ENCODE measurements at regions not wholly inside any gene's neighbourhood (a gene's known extent, or its start where the extent isn't known, plus 50 kb on each side); places are given as distances from the start of the nearest gene placed in this dataset.

DNA sequence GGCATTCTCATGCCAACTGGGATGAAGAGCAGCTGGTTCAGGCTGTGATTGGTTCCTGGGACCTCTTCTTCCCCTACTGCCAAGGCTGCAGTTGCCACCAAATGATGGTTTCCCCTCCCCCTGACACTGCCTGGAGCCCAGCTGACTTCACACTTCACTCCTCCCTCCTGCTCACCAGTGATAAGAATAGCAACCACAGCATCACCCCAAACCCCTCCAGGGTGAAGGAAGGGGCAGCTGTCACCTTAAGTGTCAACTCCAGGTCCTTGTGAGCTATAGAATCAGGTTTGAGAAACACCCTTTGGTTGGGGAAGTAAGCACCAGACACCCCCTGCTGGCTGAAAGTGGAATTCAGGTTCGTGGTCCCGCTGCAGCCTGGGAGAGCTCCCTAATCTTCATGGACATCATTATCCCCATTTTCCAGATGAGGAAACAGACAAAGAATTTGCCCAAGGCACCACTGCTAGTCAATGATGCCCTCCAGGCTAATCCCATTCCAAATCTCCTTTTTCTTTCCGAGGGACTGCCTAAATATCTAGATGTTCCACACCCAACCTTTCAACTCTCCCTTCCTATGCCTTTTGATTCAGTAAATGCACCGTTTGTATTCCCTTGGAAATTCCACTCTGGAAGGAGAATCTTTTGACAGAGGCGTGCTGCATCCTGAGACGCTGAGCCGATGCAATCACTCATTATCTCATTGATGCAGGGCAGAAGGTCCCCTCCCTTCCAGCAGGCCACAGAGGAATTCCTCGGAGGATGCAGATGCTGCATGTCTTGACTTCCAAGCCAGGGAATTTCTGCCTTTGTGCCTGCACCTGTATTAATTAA, 50.6 kb upstream of the UQCRFS1 start:
- peak; percentile 56 for DNase-seq

DNA sequence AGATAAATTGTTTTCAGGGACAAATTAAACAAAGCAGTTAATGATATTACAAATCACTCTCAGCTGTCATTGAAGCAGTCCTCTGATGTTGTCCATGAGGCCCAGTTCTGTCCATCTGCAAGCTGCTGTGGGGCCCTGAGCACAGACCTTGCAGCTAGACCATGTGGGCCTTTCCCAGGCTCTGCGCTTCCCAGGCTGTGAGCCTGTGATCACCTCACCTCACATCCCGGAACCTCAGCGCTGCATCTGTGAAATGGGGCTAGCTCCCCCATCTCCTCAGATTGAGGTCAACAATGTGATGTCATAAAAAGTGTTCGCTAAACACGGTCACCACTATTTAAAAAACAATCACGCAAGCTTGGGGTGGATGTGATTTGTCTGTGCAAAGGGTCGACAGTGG, 51.9 kb upstream of the UQCRFS1 start:
- DNase-seq: no peak

DNA sequence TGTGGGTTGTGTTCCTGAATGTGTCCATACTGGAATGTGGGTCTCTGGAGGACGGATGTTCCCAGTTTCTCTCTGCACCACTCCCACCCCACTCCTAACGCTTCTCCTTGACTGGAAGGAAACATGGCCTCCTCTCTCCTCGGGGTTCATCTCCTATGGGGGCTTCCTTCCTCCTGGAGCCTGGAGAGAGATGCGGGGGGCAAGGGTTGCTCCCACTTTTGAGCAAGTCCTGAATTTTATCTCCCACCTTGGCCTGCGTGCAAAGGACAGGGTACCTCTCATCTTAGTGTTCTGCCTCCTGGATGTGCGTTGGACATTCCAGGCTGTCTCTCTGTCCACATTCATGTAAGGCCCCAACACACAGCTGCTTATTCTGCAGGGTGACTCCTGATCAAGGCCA, 52.5 kb upstream of the UQCRFS1 start:
- DNase-seq: no peak

DNA sequence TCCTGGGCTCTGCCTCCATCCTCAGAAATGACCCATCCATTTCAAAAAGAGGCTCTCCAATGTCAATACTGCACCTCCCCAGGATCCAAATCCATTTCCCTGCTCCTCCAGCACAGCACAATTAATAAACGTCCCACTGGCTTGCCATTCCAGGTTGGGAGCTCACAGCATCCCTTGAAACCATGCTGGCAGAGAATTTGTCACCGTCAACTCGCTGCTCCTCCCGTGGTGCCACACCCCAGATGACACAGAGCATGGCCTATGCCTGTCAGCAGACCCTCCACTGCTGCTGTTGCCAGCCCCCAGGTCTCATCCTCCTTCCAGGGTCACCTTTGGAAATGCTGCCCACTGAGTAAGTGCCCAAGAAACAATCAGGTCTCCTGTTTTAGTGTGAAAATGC, 53.0 kb upstream of the UQCRFS1 start:
- no peak for DNase-seq

DNA sequence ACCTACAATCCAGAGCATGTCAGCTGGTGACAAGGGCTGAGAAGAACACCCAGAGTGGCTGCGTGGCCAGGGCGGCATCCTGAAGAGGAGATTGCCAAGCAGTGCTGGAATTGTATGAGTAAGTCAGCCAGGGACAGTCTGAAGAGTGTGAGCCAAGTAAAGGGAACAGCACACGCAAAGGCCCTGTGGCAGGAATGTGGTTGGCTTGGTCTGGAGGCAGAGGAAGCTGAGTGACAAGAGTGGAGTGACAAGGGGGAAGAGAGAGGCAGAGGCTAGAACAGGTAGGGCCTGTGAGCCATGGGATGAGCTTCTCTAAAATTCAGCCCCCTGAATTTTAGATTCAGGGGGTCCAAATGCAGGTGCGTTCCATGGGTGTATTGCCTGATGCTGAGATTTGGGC, 53.7 kb upstream of the UQCRFS1 start:
- no peak for DNase-seq

DNA sequence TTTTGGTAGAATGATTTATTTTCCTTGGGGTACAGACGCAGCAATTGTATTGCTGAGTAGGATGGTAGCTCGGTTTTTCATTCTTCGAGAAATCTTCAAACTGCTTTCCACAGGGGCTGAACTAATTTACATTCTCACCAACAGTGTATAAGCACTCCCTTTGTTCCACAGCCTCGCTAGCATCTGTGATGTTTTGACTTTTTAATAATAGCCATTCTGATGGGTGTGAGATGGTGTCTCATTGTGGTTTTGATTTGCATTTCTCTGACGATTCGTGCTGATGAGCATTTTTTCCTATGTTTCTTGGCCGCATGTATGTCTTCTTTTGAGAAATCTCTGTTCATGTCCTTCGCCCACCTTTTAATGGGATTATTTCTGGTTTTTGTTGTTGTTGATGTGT, 54.8 kb upstream of the UQCRFS1 start:
- DNase-seq: no peak

DNA sequence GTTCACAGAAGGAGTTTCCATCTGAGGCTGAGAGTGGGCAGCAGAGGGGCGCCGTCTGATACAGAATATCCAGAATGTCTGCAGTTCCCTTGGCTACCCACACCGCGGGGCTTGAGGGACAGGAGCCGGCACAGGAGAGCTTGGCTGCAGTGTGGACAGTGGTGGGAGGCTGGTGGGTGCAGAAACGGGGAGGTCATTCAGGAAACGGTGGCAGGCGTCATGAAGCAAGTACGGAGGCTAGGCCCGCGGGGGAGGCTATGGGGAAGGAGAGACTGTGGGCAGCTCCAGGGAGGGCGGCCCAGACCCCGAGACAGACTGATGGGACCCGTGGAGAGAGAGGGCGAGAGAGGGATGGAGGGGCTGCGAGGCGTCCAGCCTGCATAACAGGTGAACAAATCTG, 55.2 kb upstream of the UQCRFS1 start:
- DNase-seq: no peak

DNA sequence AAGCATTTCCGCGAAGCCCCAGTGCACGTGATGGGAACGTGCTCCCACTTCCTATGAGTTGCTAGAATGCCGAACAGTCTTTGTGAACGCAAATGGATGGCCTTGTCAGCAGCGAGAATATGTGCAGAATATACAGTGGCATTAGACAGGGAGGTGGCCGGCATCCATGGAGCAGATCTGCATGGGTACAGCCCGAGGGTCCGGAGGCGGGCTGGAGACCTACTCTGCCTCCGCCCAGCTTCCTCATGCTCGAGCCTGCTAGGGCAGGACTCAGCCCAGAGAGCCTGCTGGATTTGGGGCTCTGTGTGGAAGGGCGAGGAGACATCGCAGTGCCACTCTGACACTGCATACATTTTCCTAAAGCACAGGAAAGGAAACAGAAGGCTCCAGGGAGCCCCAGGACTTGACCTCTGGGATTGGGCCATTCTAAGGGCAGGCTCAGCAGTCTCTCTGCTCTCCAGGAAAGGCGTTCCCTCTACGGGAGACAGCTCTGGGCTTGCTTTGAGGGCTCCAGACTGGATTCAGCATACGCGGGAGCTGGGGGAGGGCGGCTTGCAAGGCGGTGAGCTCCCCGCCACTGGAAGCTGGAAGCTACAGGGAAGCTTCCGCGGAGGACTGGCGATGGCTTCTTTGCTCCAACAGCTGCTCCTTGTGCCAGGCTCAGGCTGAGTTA, 55.9 kb upstream of the UQCRFS1 start:
- no peak for DNase-seq

DNA sequence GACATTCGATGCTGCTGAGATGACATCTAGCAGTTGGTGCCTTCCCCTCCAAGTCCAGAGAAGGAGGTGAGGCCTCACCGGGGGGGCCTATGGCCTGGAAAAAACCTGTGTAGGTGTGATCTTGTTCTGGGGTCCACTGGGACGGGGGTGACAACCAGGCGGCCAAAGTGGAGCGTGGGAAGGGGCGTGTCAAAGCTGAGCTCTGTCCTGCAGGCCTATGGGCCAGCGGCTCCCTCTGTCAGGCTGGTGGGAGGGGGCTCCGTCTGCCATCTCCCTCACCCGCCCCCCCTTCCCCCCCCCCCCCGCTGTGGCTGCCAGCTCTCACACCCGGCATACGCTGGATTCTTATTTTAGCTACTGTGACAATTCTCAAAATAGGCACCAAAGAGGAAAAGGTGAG, 56.7 kb upstream of the UQCRFS1 start:
- DNase-seq: no peak

DNA sequence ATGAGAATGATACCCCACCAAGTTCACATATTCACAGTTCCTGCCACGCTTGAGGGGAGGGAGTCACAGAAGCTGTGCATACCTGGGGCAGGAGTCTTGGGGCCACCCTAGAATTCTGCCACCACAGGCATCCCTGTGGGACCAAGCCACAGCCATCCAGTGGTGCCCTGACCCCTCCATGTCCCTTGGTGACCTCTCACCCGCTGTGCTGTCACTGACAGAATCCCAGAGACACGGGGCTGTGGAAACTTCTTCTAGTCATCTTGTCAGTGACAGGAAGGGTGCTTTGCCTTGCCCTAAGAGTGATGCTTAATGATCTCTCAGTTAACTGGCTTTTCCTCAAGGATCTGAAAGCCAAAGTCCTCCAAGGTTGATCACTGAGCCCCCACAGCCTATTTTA, 58.4 kb upstream of the UQCRFS1 start:
- DNase-seq: no peak

DNA sequence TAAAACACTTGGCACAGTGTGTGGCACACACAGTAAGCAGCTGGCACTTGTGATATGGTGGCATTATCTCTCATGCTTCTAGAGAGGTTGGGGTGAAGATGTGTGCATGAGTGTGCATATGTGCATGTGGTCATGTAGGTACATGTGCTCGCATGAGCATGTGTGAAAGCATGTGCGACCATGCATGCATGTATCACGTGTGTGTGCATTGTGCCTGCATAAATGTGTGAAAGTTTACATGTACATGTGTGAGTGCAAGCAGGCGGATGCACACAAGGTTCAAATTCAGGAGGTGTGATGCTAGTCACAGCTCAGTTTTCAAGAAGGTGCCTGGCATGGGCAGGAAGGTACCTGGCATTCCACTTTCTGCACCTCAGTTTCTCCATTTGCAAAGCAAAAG, 59.0 kb upstream of the UQCRFS1 start:
- no peak for DNase-seq

DNA sequence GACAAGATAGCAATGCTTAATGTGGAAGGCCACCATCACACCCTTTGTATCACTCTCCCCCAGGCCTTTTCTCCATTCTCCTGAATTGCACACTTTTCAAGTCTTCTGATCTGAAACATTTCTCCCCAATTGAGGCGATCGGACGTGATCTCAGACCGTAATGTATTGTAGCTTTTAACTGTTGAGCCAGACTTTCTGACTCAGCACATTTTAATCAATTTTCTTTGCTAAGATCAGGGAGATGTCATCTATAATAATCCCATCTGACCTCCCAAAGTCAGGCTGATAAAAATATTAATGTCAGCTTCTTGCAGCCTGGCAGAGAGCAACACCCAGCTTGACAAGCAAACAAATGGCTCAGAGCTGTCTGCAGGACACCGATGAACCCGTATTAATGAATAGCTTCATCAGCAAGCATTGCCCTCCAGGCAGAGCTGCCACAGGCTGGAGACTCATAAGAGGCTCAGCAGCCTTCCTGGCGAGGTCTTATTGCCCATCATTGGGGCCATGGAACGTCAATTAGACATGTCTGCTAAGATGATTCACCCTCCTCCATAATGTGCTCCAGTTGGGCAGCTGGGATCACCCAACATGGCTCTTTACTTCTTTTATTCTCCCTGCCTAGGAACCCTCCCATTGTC, 60.2 kb upstream of the UQCRFS1 start:
- no peak for DNase-seq

DNA sequence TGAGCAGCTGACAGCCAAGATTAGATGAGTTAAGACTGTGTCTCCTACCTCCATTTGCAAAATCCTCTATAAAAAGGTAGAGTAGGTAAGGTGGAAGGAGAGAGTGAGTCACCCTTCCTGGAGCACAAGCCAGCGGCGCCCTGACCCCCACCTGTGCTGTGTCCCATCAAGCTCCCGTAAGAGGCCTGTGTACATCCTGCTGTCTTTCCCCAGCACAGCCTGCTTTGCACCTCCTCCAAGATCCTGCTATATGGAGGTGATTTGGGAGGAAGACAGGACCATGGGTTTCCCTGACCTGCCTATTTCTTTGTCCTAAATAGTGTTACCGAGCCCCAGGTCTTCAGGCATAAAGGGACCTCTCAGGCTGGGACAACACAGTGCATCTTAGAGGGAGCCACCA, 62.3 kb upstream of the UQCRFS1 start:
- DNase-seq: no peak

DNA sequence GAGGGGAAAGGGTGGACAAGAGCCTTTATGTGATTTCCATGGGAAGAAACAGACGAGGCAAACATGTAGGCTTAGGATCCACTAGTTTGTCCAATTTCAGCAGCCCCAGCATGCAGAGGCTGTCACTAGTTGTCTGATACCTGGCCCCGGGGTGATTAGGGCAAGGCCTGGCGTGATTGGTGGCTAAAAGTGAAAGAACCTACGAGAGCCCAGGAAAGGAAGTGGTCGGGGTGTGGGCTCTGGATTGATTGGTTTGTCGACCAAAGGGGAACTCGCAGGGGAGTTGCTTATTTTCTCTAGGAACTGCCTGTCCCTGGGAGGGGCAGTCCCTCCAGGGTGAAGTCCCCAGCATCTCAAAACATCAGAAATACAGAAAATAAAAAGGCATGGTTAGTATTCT, 64.2 kb upstream of the UQCRFS1 start:
- no peak for DNase-seq

DNA sequence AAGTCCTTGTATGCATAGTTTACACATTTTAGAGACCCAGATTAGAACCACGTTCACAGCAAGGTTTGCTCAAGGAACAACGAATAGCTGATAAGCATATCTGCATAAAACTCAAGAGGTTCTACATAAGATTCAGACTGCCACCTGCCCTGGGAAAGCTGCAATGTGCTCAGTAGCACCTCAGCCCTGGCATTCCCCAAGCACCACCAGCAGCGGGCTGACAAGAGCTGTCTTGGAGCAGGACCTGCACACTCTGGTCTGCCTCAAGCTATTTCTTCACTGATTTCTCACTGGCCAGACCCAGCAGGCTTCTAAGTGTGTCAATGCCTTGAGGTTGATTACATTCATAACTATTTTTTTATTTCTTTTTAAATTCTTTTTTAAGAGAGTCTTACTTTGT, 65.8 kb upstream of the UQCRFS1 start:
- no peak for DNase-seq

DNA sequence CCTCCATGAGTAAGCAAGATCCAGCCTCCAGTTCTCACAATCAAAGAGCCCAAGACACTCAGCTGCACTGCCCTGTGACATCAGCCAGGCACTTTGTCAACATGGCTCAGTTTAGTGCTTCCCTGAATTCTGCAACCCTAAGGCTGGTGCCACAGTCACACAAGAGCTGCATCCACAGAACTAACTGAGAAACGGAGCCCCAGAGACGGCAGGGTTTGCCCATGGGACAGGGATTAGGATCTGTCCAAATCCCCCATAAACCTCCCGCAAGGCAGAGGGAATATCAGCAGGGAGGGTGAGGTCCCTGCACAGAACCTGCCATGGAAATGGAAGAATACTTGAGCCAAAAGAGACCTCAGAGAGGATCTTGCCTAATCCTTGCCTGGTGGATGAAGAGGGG, 70.4 kb upstream of the UQCRFS1 start:
- no peak for DNase-seq

DNA sequence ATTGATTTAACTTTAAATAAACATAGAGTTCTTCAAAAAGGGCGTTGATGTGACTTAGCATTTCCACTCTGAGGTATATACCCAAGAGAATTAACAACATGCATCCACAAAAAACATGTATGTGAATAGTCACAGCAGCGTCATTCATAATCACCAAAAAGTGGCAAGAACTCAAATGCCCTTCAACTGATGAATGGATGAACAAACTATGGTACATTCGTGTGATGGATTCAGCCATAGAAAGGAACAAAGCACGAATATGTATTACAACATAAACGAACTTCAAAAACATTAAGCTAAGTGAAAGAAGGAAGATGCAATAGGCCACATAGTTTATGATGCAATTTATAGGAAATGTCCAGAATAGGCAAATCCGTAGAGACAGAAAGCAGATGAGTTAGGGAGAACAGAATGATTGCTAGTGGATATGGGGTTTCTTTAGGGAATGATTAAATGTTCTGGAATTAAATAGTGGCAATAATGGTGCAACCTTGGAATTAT, 72.3 kb upstream of the UQCRFS1 start:
- DNase-seq: no peak

DNA sequence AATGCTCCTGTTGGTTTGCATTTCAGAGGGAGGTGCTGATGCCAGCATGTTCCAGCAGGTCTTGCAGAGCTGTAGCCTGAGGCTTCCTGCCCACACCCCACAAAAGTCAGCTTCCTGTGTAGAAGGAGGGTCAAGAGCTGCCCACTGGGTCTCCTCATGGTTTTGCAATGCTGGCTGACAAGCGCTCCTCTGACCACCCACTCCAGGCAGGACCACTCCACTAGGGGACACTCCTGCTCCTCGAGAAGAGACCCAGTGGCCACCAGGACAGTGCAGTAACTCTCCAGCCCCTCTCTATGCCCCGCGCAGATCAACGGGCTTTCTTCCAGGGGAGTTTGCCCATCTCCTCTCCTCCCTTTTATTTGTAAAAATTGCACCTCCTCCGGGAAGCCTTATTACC, 72.9 kb upstream of the UQCRFS1 start:
- peak; percentile 66 for DNase-seq

DNA sequence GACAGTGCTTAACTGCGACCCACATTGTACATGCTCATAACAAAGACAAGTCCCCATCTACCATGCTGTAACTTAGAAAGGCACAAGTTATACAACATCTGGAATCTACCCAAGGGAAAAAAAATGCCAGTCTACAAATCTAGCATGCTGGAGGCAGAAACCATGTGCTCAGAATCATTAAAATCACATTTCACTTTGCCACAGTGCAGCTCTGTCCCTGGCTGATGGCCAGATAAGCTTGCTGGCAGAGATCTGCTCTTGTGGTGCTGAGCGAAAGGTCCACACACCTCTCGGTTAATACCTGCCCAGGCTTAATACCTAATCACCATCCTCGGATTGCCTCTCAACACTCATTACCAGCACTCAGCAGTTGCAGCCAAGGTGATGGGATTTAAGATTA, 74.1 kb upstream of the UQCRFS1 start:
- DNase-seq: no peak

DNA sequence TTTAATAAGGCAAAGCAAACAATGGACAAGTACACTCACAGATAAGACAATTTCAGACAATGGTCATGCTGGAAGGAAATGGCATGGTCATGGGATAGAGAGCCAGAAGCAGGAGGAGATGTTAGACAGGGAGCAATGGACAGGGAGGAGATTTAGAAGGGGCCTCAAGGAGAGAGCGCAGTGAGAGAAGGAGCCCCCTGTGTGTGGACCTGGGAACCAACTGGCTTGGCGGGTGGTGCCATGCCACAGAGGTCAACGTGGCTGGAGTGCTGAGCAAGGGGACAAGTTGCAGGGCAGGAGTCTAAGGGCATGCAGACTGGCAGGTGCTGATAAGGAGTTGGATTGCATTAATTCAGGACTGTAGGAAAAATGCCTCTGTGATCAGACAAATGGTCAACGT, 75.3 kb upstream of the UQCRFS1 start:
- DNase-seq: no peak

DNA sequence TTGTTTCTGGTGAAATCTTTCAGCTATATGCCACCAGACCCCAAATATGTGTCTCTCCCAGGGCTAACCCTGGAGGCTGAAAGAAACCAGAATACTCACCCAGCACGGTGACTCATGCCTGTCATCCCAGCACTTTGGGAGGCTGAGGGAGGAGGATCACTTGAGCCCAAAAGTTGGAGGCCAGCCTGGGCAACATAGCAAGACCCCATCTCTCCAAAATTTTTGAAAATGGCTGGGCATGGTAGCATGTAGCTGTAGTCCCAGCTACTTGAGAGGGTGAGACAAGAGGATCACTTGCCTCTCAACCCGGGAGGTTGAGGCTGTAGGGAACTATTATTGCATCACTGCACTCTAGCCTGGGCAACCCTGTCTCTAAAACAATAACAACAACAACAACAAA, 76.1 kb upstream of the UQCRFS1 start:
- DNase-seq: no peak

DNA sequence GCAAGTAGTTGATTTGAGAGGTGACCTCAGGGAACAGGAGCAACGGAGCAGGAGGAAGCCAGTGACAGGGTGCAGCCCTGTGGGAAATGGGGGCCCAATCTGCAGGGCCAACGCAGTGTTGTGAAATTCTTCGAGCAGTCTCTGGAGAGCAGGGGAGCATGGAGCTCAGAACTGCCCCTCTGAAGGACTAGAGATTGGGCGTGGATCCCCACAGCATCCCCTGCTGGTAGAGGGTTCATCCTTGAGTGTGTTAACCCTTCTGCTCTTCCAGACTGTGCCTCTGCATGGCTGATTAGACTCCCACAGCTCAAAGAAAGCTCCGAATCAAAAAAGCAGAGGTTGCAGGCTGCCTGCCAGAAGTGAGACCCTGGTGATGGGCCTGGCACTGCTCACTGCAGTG, 77.9 kb upstream of the UQCRFS1 start:
- no peak for DNase-seq

DNA sequence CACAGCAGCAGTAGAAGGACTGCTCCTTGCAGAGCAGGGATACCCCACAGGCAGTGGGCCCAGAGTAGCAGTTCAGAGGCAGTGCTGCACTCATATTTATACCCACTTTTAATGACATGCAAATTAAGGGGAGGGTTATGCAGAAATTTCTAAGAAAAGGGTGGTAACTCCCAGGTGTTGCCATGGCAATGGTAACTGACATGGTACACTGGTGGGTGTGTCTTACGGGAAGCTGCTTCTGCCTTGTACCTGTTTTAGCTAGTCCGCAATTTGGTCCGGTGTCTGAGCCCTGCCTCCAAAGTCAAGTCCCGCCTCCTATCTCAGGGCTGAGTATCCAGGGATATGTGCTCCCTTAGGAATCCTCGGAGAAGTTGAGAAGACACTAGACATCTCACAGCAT, 79.2 kb upstream of the UQCRFS1 start:
- DNase-seq: no peak

DNA sequence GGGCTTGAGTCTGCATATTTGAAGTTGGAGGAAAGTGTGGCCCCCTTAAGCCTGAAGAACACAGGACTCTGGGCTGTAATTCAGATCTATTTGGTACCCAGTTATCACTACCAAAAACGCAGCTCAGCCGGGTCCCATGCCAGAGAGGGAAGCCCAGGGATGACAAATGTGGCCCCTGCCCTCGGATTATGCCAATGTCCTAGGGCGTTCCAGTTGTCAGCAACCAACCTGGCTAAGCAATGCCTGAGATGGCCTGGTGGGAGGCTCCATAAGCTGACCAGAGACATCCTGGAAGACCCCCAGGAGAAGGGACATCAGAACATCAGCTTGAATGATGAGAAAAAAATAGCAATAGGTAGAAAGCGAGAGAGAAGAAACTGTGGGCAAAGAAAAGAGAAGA, 79.6 kb upstream of the UQCRFS1 start:
- DNase-seq: no peak
